WTC11 (cell line): ENCODE measurements at regions not wholly inside any gene's neighbourhood (a gene's known extent, or its start where the extent isn't known, plus 50 kb on each side); places are given as distances from the start of the nearest gene placed in this dataset.

ENCODE experiments used
- CTCF ChIP-seq: fragments of 200-600 bp; IDR thresholded peaks from 2 replicates; pipeline ENCODE4 v1.8.0; 2022; ENCODE audit warnings: antibody characterized with exemption
- EMX1 ChIP-seq: fragments of 250-450 bp; sonication (Bioruptor Pico); IDR thresholded peaks from 2 replicates; pipeline ENCODE4 v1.8.0; 2021; ENCODE audit warnings: mild to moderate bottlenecking
- FOXP1 ChIP-seq: sonication (generic); formaldehyde crosslinking; IDR thresholded peaks from 2 replicates; pipeline ENCODE4 v1.8.0; 2022; ENCODE audit warnings: missing genetic modification reagents, mild to moderate bottlenecking, moderate library complexity, borderline replicate concordance
- SP1 ChIP-seq: sonication (generic); formaldehyde crosslinking; conservative IDR thresholded peaks from 2 replicates; pipeline ENCODE4 v1.8.1; 2022; ENCODE audit warnings: missing genetic modification reagents
- ZBTB21 ChIP-seq: sonication (generic); formaldehyde crosslinking; IDR thresholded peaks from 2 replicates; pipeline ENCODE4 v1.8.1; 2023; ENCODE audit warnings: mild to moderate bottlenecking, missing genetic modification reagents, borderline replicate concordance
- ZNF121 ChIP-seq: sonication (generic); formaldehyde crosslinking; IDR thresholded peaks from 2 replicates; pipeline ENCODE4 v1.8.0; 2023; ENCODE audit warnings: missing genetic modification reagents

- TF ChIP-seq CTCF (no peak), ZNF121 (CRISPR knock-in tag) (no peak), ZBTB21 (CRISPR knock-in tag) (no peak), SP1 (CRISPR knock-in tag) (no peak), FOXP1 (CRISPR knock-in tag) (no peak), EMX1 (CRISPR knock-in tag) (no peak)
These were observed 133.6 kb upstream of the FRG1 start for GRCh38 chr4:189807031-189807430.
